Activated naive CD4-positive, alpha-beta T cell treated with anti-CD3 and anti-CD28 coated beads, Interleukin-2, amount 50 U/mL, for 72 hours (primary cell): ENCODE measurements at regions not wholly inside any gene's neighbourhood (a gene's known extent, or its start where the extent isn't known, plus 50 kb on each side); places are given as distances from the start of the nearest gene placed in this dataset.

ENCODE experiments used
- ATAC-seq, 2 donors: fragments of 150-1000 bp; cut with Tn5 transposase; 2 replicates each; pipeline ENCODE4 v1.10.0; 2021; ENCODE audit warnings: mild to moderate bottlenecking in 2 of 2, moderate library complexity in 2 of 2
- DNase-seq, 2 donors: peaks; one replicate each; pipeline ENCODE4 v3.0.0; 2021 to 2022; ENCODE audit warnings: low spot score in 2 of 2
- H3K27ac Mint-ChIP-seq, 2 donors: one replicate each; pipeline ENCODE4 v1.8.0; 2022; ENCODE audit warnings: mild to moderate bottlenecking in 2 of 2, mixed read lengths in 2 of 2
- H3K36me3 Mint-ChIP-seq, 2 donors: one replicate each; pipeline ENCODE4 v1.8.0; 2022; ENCODE audit warnings: mixed read lengths in 2 of 2
- H3K9me3 Mint-ChIP-seq, 2 donors: one replicate each; pipeline ENCODE4 v1.8.0; 2022; ENCODE audit warnings: mixed read lengths in 2 of 2

DNA sequence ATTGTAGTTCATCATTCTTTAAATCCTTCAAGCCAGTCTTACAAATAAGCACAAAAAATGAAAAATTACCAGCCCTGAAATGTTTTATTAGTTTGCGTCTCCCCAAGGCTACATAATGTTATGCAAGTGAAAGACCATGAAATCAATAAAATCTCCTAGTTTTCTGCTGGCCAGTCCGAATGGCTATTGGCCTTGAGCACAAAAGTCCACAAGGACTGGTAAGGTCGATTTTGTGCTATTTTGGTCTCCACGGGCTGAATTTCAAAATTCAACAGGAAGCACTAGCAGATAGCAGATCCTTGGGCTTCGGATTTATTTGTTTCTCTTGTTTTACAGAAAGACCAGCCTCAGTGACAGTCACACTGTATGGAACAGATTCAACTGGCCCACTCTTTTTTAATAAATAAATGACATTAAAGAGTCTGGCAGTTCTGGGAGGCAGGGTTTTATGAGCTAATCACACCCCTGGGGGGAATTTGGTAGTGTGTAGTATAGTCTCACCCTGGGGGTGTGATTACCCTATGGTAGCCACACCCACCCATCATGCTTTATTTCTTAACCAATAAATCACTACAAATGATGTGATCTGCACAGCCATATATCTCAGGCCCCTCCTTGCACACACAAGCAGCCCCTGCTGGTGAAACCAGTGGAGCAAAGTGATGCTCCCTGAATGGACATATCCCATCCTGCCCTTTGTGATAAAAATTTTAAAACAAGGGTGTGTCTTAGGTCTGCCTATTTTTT, 51.1 kb upstream of the TMEM33 start:
- DNase-seq (no peak), ATAC-seq (no peak)
- Mint-ChIP-seq H3K36me3 (peaks cover 0 to 9% of the 10 kb centered on the region in 2 donors), H3K9me3 (no peaks in the 10 kb centered on the region), H3K27ac (no peak overlapping the region)

DNA sequence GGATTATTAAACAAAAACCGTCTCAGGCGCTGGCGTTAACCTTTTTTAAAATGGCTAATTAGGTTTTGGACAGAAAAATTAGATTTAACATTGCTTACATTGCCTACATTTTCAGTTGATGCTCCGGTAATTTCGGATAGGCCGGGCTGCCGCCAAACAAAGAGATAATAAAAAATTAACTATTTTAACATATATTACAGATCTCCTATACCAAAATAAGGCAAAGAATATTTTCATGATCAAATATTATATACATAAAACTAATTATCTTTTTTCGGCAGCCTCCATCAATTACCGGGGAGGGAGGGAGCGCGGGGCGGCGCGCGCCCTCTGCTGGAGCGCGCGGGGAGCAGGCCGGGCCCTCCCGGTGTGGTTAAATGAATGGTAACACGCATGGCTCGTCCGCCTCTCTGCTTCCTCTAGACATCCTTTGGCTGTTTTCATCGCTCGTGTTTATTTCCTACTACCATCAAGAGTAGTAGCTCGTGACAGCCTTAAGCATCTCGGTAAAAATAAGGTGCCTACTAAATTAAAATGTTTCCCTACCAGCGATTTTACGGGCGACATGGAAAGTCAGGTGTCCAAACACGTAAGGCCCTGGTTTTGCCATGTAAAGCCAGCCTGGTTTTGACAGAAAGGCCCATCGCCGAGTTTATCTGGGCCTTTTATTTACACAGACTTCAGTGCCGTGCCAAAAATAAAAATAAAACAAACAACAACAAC, 52.4 kb upstream of the TMEM33 start:
- ATAC-seq = peak; percentile 78 to 87
- Mint-ChIP-seq H3K36me3 (peaks cover 0 to 9% of the 10 kb centered on the region in 2 donors), H3K27ac (no peak overlapping the region), H3K9me3 (no peaks in the 10 kb centered on the region)
- peak in 1 of 2 donors; percentile 65 for DNase-seq

DNA sequence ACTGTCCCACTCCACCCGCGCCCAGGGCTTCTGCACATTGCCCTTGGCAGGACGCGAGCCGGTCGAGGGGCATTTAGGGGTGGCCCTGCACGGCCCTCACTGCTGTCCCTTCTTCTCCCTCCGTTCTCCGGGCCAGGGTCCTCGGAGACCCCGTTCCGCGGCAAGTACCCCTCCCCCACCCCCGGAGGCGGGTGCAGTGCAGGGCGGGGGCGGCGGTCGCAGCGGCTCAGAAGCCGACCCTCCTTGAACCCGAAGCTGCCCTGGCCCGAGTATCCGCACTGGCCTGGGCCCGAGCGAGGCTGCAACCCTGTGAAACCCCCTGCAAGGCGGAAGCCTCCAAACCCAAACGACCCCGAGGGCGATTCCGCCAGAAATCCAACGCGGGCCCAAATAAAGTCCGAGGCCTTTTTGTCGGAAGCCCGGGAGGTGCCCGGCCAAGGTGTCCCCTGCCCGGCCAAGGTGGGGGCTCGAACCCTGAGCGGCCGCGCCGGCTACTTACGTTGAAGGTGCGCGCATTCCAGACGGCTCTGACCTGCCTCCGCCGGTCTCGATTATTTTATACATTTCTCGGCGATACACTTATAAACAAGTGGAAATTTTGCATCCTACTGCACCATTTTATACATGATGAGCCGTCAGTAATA, 53.1 kb upstream of the TMEM33 start:
- H3K36me3 Mint-ChIP-seq = peaks cover 0 to 9% of the 10 kb centered on the region in 2 donors
- ATAC-seq = no peak

DNA sequence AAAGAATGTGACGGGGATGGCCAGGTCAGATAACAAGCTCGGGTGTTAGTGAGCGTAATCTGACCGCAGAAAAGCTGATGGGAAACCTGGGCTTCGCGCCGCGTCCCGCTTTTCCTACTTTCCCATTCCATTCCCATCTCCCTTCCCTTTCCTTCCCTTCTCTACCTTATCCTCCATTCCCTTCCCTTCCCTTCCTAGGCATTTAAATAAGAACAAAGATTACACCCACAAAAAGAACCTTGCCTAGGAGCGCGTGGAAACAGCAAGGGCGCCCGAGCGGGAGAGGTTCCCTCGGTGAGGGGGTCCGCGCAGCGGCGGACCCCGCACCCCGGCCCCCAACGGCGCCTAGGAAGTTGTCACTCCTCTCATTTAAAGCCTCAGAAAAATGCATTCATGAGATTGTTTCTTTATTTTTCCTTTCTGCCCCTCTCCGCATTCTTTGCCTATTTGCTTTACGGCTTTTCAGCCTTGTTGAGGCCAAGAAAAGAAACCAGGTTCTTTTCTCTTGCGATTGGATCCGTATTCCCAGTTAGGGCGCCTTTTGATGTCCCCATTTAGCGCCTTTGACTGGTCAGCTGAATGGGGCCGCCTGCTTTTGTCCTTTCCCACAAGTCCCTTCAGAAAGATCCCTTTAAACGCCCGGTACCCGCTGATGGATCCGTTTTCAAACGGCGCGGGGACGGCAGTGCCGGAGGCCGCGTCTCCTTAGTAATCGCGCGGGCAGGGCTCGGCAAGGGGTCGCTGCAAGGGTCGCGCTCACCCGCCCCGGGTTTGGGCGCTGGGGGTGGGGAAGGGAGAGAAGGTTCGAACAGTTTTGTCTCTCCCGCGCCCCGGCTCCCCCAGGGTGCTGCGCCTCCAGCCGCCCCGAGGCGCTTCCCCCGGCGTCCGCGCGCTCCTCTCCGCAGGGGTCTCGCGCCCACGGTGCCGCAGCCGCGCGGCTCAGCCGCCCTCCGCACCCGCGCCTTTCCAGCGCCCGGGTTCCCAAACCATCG, 54.1 kb upstream of the TMEM33 start:
- Mint-ChIP-seq H3K27ac (peak overlapping the region in 1 of 2 donors; percentile 73), H3K36me3 (peaks cover 0 to 9% of the 10 kb centered on the region in 2 donors), H3K9me3 (no peaks in the 10 kb centered on the region)
- ATAC-seq (no peak), DNase-seq (no peak)

More for the DNA sequence above, 53.1 kb upstream of the TMEM33 start:
- no peak for DNase-seq
- Mint-ChIP-seq H3K27ac (no peak overlapping the region), H3K9me3 (no peaks in the 10 kb centered on the region)

DNA sequence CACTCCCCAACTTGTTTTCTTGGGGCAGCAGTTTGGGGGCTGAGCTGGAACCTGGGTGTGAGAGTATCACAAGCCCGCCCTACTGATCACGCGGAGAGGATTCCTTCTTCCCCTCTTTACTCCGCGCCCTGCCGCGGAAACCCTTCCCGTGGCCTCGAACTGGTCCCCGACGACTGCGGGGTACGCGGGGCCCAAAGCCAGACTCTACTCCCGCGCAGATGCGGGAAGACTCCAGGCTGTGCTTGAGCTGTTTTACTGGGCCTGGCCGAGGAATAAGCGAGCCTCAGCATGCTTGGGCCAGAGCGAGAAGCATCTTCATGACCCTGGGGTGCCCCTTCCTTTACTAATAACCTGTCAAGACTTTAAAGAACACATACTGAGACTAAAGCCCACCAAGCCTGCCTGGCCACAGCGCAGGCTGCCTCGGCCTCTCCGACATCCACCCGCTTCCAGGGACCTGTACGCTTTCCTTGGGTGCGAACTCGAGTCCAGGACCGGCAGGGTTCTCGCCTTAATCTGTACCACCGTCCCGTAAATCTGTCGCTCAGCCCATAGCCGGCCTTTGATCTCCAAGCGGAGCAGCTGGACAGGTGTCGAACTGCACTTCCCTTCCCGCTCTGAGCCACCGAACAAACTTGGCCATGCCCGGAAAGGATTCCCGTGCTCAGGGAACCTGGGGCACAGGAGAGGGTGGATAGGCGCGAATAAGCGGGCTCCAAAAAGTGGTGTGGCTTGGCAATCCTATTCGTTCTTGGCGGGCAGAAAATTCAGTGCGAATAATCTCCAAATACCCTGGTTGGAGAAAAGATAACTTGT, 55.0 kb upstream of the TMEM33 start:
- ATAC-seq (no peak), DNase-seq (no peak)
- Mint-ChIP-seq H3K9me3 (no peaks in the 10 kb centered on the region), H3K36me3 (peaks cover 0 to 9% of the 10 kb centered on the region in 2 donors), H3K27ac (no peak overlapping the region)

DNA sequence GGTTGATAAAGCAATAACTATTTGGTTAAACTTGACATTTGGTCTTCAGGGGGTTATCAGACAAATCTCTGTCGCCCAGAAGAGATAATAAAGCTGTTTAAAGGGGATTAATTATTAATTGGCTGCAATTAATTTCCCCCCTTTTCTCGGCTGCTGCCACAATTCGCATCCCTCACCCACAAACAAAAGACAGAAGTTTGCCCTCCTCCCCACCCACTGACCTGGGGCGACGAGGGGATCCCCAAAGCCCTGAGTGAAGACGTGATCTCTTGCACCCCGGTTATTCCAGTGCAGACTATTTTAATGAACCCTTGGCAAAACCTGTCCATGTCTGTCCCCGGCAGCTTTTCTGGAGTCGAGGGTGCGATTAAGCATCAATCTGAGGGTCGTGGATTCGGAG, 55.7 kb upstream of the TMEM33 start:
- no peak for ATAC-seq
- Mint-ChIP-seq H3K9me3 (no peaks in the 10 kb centered on the region), H3K27ac (no peak overlapping the region), H3K36me3 (peaks cover 0 to 9% of the 10 kb centered on the region in 2 donors)
- no peak for DNase-seq

DNA sequence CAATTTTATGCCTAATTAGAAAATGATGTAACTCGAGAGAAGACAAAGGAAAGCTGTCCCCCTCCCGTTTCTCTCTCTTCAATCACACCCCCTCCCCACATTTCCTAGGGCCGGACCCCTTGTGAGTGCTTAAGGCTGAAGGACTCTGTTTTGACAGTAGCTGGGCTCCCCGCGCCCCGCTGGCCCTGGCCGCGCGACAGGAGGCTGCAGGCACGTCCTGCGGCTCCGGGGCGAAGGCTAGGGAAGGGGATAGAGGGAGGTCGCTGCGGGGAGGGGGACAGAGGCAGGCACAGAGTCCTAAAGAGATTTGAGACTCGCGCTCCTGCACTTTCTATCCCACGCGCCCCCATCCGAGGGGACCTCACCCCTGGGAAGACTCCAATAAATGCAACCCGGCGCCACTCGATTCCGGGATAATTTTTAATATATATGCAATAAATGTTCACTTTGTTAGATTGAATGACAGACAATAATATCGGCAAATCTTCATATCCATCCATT, 56.2 kb upstream of the TMEM33 start:
- DNase-seq (no peak), ATAC-seq (no peak)
- Mint-ChIP-seq H3K27ac (no peak overlapping the region), H3K9me3 (no peaks in the 10 kb centered on the region), H3K36me3 (peaks cover 5 to 14% of the 10 kb centered on the region in 2 donors)

DNA sequence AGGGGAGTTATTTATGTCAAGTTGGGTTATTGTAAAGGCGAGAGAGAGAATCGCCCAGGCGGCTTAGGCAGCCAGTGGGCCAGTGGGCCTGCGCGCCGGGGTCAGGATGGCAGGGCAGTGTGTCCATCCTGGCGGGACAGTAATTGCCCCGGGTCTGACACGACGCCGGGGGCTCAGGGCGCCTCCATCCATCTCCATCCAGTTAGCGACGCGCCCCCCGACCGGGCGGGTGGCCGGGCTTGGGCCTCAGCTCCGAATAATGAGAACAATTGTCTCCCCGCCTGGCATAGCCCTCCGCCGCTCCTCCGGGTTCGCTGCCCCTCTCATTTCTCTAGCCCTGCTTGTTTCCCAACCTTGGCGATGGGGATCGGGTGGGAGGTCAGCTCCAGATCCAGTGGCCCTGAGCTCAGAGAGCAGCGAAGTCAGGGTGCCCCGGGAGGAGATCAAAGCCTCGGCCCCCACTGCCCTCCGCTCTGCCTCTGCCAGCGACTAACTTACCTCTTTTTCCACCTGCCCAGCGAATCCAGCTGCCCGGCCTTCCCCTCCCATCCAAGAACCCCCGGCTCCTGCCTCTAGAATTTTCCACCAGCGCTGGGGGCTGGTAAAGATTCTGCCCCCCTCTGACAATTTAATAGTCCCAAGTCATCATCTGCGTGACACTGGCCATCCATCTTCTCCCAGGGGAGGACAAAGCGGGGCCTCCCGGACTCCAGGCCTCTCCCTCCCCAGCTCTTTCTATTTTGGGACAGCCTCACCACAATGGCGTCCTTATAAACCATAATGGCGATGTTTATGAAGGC, 56.9 kb upstream of the TMEM33 start:
- Mint-ChIP-seq H3K36me3 (peaks cover 9 to 16% of the 10 kb centered on the region in 2 donors), H3K27ac (no peak overlapping the region), H3K9me3 (no peaks in the 10 kb centered on the region)
- ATAC-seq (no peak), DNase-seq (no peak)

DNA sequence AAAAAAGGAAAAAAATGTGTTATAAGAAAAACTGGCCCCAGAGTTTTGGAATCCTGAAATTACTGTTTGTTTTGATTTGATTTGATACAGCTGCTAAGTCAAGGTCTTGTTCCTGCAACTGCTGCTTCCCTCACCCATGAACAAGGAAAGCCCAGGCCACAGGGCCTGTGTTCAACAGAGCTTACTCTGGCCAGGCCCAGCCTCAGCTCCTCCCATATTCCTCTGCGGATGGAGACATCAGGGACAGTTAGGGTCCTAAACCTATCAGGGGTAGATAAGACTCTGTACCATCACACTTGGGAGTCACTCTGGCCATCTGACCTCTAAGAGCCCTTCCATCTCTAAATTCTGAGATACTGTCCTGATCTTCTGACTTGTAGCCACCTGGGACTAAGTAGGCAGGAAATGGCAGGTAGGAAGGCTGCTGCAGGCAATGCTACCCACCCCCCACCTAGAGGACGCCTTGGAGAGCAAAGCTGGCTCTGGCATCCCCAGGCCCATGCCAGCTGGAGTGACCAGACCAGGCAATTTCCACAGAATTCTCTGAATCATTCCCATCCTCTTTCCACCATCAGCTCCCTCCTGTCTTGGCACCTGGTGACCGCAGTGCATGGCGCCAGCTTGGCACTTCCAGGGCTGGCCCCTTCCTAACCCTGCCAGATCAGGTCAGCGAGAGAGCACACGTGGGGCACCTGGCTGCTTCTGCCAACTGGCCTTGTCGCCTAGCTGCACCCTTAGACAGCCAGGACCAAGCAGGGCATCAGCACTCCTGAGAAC, 58.0 kb upstream of the TMEM33 start:
- ATAC-seq = no peak
- DNase-seq = no peak
- peaks cover 9 to 16% of the 10 kb centered on the region in 2 donors for H3K36me3 Mint-ChIP-seq
- H3K9me3 Mint-ChIP-seq = no peaks in the 10 kb centered on the region
- H3K27ac Mint-ChIP-seq = no peak overlapping the region

DNA sequence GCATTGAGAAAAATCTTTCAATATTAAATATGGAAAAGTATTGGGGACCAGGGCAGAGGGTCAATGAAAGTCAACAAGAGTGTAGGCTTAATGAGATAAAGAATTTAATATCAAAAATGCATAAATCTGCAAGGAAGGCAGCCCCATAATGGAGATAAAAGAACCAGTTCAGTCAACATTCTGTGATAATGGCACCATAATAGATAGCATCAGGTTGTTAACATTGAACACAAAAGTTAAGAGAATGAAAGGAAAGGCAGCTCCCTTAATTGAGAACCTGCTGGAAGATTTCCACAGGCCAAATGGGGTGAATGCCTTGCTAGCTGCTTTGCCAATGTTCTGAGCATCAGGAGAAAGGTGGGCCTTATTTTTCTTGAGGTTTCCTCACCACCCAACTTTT, 60.4 kb upstream of the TMEM33 start:
- H3K27ac Mint-ChIP-seq = no peak overlapping the region
- no peaks in the 10 kb centered on the region for H3K9me3 Mint-ChIP-seq
- DNase-seq (no peak), ATAC-seq (no peak)
- peaks cover 8 to 9% of the 10 kb centered on the region in 2 donors for H3K36me3 Mint-ChIP-seq

DNA sequence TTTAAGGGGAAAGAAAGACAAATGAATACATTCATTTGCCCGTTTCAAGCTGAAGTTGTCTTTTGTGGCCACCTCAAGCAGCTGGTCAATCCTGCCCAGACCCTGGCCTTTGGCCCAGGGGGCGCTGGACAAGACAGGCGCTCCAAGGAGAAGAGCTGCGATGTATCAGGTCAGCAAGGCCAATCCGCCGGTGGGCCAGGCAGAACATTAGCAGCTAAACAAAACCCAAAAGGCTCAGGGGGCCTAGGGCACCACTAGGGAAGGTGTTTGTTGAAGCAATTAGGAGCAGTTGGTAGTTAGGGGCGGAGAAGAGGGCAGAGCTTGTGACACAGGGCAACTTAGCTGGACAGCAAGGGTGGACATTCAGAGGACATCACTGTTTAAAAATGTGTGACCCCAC, 60.8 kb upstream of the TMEM33 start:
- Mint-ChIP-seq H3K27ac (no peak overlapping the region), H3K9me3 (no peaks in the 10 kb centered on the region), H3K36me3 (peaks cover 8 to 9% of the 10 kb centered on the region in 2 donors)
- DNase-seq = no peak
- no peak for ATAC-seq

DNA sequence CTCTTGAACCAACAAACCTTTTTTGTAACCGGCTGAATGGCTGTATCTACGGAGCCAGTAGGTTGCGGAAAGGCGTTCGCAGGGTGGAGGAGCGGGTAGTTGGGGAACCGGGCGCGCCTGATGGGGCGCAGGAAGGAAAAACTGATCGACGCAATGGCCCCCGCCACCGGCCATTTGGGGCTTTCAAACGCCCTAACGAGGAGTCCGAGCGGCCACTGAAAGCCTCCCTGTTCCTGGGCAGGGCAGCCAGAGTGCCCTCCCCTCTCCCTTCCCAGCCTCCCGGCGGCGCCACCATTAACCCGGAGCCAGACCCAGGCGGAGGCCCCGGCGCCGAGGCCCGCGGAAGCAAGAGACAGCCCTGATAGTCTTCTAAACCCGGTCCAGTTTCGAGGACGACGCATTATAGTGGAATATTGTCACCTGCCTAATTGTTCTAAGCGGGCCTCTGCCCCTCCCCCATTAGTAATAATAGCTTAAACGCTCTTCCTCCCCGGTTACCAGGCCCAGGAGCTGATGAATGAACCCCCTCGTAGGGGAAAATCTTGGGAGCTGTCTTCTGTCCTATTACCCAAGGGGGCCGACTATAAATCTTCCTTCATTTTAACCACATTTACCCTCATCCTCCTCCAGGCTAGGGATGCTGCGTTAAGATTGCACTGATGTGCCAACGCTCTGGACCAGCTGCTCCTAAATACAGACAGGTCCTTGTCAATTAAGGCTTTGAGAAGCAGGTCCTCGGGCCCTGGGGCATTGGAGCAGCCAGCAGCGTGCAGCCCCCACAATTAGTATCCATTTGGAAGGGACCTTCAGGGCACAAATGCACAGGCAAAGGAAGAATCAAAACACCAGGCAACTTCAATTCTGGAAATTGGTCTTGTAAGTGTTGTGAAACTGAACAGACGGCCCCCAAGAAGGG, 61.6 kb upstream of the TMEM33 start:
- Mint-ChIP-seq H3K36me3 (peaks cover 8 to 9% of the 10 kb centered on the region in 2 donors), H3K27ac (no peak overlapping the region), H3K9me3 (no peaks in the 10 kb centered on the region)
- ATAC-seq (no peak), DNase-seq (no peak)

DNA sequence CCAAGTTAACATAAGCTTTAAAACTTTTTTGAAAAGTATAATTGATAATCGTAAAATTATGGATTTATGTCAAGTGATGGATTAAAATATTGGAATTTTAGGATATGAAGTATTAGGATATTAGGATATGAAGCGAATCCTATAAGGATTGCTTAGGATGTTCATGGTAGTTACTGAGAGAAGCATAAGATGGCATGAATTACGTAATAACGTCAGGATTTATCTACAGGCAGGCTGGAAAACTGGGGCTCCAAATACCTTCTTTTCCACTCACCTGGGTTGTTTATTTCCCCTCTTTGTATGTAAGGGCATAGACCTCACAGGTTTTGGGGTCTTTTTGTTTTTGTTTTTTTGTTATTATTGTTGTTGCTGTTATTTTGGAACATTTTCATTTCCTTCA, 65.2 kb upstream of the TMEM33 start:
- H3K36me3 Mint-ChIP-seq = peaks cover 8 to 9% of the 10 kb centered on the region in 2 donors
- no peak for ATAC-seq
- DNase-seq = no peak
- no peaks in the 10 kb centered on the region for H3K9me3 Mint-ChIP-seq
- no peak overlapping the region for H3K27ac Mint-ChIP-seq
